ENCODE measurements at regions not wholly inside any gene's neighbourhood (a gene's known extent, or its start where the extent isn't known, plus 50 kb on each side); places are given as distances from the start of the nearest gene placed in this dataset.

DNA sequence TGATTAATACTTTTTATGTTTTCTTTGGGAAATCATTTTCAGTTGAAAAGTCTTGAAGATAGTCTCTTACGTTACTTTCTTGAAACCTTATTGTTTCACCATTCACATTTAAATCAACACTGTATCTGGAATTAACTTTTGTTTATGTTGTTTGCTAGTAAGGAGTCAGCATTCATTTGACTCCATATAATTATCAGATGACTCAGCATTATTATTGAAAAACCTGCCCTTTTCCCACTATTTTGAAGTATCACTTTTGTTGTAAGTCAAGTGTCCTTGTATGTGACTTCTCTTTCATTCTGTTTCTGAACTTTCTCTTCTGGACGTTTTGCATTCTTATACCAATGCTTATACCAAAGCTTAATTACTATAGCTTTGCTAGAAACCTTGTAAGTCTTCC, 186.1 kb upstream of the KLF12 start:
- TF ChIP-seq, protein P1, sequence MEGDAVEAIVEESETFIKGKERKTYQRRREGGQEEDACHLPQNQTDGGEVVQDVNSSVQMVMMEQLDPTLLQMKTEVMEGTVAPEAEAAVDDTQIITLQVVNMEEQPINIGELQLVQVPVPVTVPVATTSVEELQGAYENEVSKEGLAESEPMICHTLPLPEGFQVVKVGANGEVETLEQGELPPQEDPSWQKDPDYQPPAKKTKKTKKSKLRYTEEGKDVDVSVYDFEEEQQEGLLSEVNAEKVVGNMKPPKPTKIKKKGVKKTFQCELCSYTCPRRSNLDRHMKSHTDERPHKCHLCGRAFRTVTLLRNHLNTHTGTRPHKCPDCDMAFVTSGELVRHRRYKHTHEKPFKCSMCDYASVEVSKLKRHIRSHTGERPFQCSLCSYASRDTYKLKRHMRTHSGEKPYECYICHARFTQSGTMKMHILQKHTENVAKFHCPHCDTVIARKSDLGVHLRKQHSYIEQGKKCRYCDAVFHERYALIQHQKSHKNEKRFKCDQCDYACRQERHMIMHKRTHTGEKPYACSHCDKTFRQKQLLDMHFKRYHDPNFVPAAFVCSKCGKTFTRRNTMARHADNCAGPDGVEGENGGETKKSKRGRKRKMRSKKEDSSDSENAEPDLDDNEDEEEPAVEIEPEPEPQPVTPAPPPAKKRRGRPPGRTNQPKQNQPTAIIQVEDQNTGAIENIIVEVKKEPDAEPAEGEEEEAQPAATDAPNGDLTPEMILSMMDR (IDR thresholded peaks at IDR 0.05; ENCODE audit: insufficient read depth, low read depth, low read length, missing control alignments): no peak
- no peak for DNase-seq (ENCODE audit: low read depth)
- no peak overlapping the region for H3K4me3 ChIP-seq (ENCODE audit: low read length)

GRCh38 chr13:74316547-74316946, 182.3 kb upstream of the KLF12 start:
- DNase-seq (ENCODE audit: low read depth): no peak
- H3K4me3 ChIP-seq (ENCODE audit: low read length): no peak overlapping the region
- TF ChIP-seq, protein P1 (IDR thresholded peaks at IDR 0.05; ENCODE audit: insufficient read depth, low read depth, low read length, missing control alignments): no peak

DNA sequence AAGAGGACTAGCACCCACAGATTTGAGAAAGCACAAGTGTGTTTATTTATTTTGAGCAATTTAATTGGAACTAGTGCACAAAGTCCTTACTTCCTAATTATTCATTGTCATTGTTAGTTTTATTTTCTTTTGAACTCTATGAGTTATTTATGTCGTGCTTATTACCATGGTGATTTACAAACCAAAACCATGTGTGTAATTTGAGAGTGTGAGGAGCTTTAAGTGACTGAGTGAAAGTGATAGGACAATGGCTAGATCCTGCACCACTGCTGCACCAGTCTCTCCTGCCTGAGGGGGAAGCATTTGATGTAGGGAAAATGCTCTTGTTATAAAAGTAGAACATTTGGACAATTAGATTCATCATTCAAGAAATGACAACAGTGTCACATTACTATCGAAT, 172.3 kb upstream of the KLF12 start:
- TF ChIP-seq, protein P1 (IDR thresholded peaks at IDR 0.05; ENCODE audit: insufficient read depth, low read depth, low read length, missing control alignments): no peak
- DNase-seq (ENCODE audit: low read depth): no peak

GRCh38 chr13:74305876-74306275, 171.7 kb upstream of the KLF12 start:
- TF ChIP-seq, protein P1 (IDR thresholded peaks at IDR 0.05; ENCODE audit: insufficient read depth, low read depth, low read length, missing control alignments): no peak
- H3K4me3 ChIP-seq (ENCODE audit: low read length): no peak overlapping the region
- DNase-seq (ENCODE audit: low read depth): peak; percentile 47

More for the DNA sequence above, 172.3 kb upstream of the KLF12 start:
- no peak overlapping the region for H3K4me3 ChIP-seq (ENCODE audit: low read length)

DNA sequence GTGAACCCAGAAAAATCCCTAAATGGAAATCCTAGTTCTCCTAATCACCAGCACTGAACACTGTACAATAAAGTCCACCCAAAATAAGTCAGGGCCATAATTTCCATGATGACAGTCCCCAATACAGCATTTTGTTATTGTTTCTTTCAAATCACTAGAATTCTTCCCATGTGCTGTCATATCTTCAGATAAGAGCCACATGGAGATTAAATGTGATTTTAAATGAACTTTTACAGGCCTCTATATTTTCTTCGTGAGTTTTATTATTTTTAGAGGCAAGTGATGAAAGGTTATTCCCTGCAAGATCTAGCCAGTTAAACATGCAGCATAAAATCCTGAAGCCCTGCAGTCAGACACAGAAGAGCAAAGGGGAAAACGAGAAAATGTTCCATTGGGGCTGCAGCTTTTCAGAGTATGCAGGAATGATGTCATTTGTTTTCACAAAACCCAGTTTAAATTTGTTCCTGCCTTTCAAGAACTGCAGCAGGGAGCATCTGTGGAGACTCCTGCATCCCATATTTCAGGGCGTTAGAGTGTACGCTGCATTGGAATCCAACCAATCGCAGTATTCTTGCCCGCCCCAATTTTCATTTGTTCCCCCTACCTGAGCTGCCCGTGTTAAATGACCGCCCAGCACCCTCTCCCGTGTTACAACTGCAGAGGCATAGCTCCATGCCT, 167.2 kb upstream of the KLF12 start:
- no peak overlapping the region for H3K4me3 ChIP-seq (ENCODE audit: low read length)
- no peak for DNase-seq (ENCODE audit: low read depth)
- TF ChIP-seq, protein P1 (IDR thresholded peaks at IDR 0.05; ENCODE audit: insufficient read depth, low read depth, low read length, missing control alignments): no peak

- no peak for DNase-seq (ENCODE audit: low read depth)
- H3K4me3 ChIP-seq (ENCODE audit: low read length): no peak overlapping the region
- TF ChIP-seq, protein P1 (IDR thresholded peaks at IDR 0.05; ENCODE audit: insufficient read depth, low read depth, low read length, missing control alignments): no peak
These were observed 166.0 kb upstream of the KLF12 start for GRCh38 chr13:74300162-74300561.

GRCh38 chr13:74299721-74300120, 165.5 kb upstream of the KLF12 start:
- TF ChIP-seq, protein P1 (IDR thresholded peaks at IDR 0.05; ENCODE audit: insufficient read depth, low read depth, low read length, missing control alignments): no peak
- H3K4me3 ChIP-seq (ENCODE audit: low read length): no peak overlapping the region
- DNase-seq (ENCODE audit: low read depth): no peak
